B cell (primary cell): ENCODE measurements at regions not wholly inside any gene's neighbourhood (a gene's known extent, or its start where the extent isn't known, plus 50 kb on each side); places are given as distances from the start of the nearest gene placed in this dataset.

ENCODE experiments used
- ATAC-seq: fragments of 200-7000 bp; cut with Tn5 transposase; one replicate; pipeline ENCODE4 v1.10.0; 2021; ENCODE audit warnings: low read depth, mild to moderate bottlenecking, moderate number of reproducible peaks, moderate library complexity
- CTCF ChIA-PET: fragments of 350-600 bp; sonication (Branson Sonifier 250); formaldehyde crosslinking; loops from one replicate; lab custom pipeline; 2021; ENCODE audit warnings: antibody characterized with exemption, inconsistent platforms; lab: Charles Lee
- POLR2A ChIA-PET: fragments of 350-600 bp; sonication (Branson Sonifier 250); formaldehyde crosslinking; loops from one replicate; lab custom pipeline; 2021; ENCODE audit warnings: antibody characterized with exemption; lab: Charles Lee
- DNase-seq: peaks from one replicate; pipeline ENCODE4 v3.0.0; 2013
- H2AFZ ChIP-seq: 2 replicates; pipeline ENCODE4 v1.6.1; 2012; ENCODE audit warnings: mild to moderate bottlenecking, low read depth, low read length; ENCODE audit not compliant: insufficient read depth, poor library complexity, severe bottlenecking
- H3K27ac ChIP-seq, 2 donors: 1 replicate in 1 of 2; 2 replicates in 1 of 2; pipeline ENCODE4 v1.5.1; 2012 to 2013; ENCODE audit warnings: low read length in 2 of 2, mild to moderate bottlenecking in 2 of 2, moderate library complexity in 1 of 2
- H3K27me3 ChIP-seq, 4 experiments: fragments of 200-600 bp in 1 of 4; sonication (generic) in 1 of 4; replicated peaks in 1 of 4; 1 replicate in 2 of 4; 2 replicates in 2 of 4; pipeline versions ENCODE4 v1.6.1 to v1.7.0; 2013 to 2016; ENCODE audit warnings: low read length in 3 of 4, mild to moderate bottlenecking in 2 of 4, mixed read lengths in 1 of 4, moderate library complexity in 1 of 4; ENCODE audit not compliant: insufficient read depth in 4 of 4, control insufficient read depth in 3 of 4; ENCODE audit errors: control extremely low read depth in 1 of 4
- H3K36me3 ChIP-seq, 2 experiments: replicated peaks in 1 of 2; 1 replicate in 1 of 2; 2 replicates in 1 of 2; pipeline versions ENCODE4 v1.6.1 to v1.7.1; 2013; ENCODE audit warnings: low read length in 1 of 2; ENCODE audit not compliant: insufficient read depth in 2 of 2, control insufficient read depth in 1 of 2; ENCODE audit errors: control extremely low read depth in 1 of 2, extremely low read depth in 1 of 2
- H3K4me1 ChIP-seq, 2 donors: fragments of 200-600 bp in 1 of 2; sonication (generic) in 1 of 2; 1 replicate in 1 of 2; 2 replicates in 1 of 2; pipeline versions ENCODE4 v1.5.1 to v1.6.1; 2013 to 2017; ENCODE audit warnings: low read length in 2 of 2; ENCODE audit not compliant: control insufficient read depth in 2 of 2, insufficient read depth in 2 of 2
- H3K4me2 ChIP-seq: replicated peaks from 2 replicates; pipeline ENCODE3; 2012; ENCODE audit warnings: mild to moderate bottlenecking, low read depth, low read length; ENCODE audit not compliant: poor library complexity, severe bottlenecking
- H3K4me3 ChIP-seq, 5 experiments: fragments of 200-600 bp in 1 of 5; sonication (generic) in 1 of 5; 1 replicate in 3 of 5; 2 replicates in 2 of 5; pipeline versions ENCODE4 v1.5.1 to v1.7.0; 2011 to 2016; ENCODE audit warnings: low read length in 4 of 5, mild to moderate bottlenecking in 4 of 5, low read depth in 2 of 5, control low read depth in 1 of 5, moderate library complexity in 1 of 5; ENCODE audit not compliant: insufficient read depth in 1 of 5; ENCODE audit errors: control extremely low read depth in 1 of 5, extremely low read depth in 1 of 5
- H3K79me2 ChIP-seq: fragments of 200-600 bp; sonication (generic); one replicate; pipeline ENCODE4 v1.6.0; 2016; ENCODE audit warnings: low read length; ENCODE audit not compliant: control insufficient read depth, insufficient read depth
- H3K9ac ChIP-seq: fragments of 200-600 bp; sonication (generic); 2 replicates; pipeline ENCODE4 v1.6.1; 2017; ENCODE audit warnings: mild to moderate bottlenecking, low read length, moderate library complexity
- H3K9me3 ChIP-seq, 3 donors: one replicate each; pipeline versions ENCODE4 v1.6.1 to v1.7.1; 2013; ENCODE audit warnings: low read length in 2 of 3; ENCODE audit not compliant: control insufficient read depth in 2 of 3, insufficient read depth in 1 of 3; ENCODE audit errors: control extremely low read depth in 1 of 3
- H4K20me1 ChIP-seq: 2 replicates; pipeline ENCODE4 v1.6.0; 2012; ENCODE audit warnings: mild to moderate bottlenecking, low read length; ENCODE audit not compliant: insufficient read depth, control insufficient read depth, poor library complexity, severe bottlenecking
- H3K27ac Mint-ChIP-seq: one replicate; pipeline ENCODE4 v1.8.0; 2021; ENCODE audit warnings: mixed read lengths
- H3K27me3 Mint-ChIP-seq: one replicate; pipeline ENCODE4 v1.8.0; 2021; ENCODE audit warnings: mixed read lengths
- H3K4me1 Mint-ChIP-seq: one replicate; pipeline ENCODE4 v1.8.0; 2021; ENCODE audit warnings: mixed read lengths
- H3K4me3 Mint-ChIP-seq: one replicate; pipeline ENCODE4 v1.8.0; 2021; ENCODE audit warnings: mixed read lengths
- H3K9me3 Mint-ChIP-seq: one replicate; pipeline ENCODE4 v1.8.0; 2022; ENCODE audit warnings: mixed read lengths; ENCODE audit not compliant: insufficient read depth
- CTCF ChIP-seq: fragments of 200-600 bp; IDR thresholded peaks from one replicate; pipeline ENCODE4 v1.8.0; 2022; ENCODE audit warnings: antibody characterized with exemption, mild to moderate bottlenecking
- EZH2 ChIP-seq: IDR thresholded peaks from 2 replicates; pipeline ENCODE4 v1.6.1; 2012; ENCODE audit warnings: borderline replicate concordance, low read depth, mild to moderate bottlenecking, moderate library complexity, low read length; ENCODE audit not compliant: insufficient read depth, poor library complexity, severe bottlenecking
- WGBS: methylation state at CpG from one replicate; pipeline ENCODE4 v1.1.5; 2013; ENCODE audit warnings: missing lambda C conversion rate; ENCODE audit not compliant: insufficient coverage; 5-methylcytosine and 5-hydroxymethylcytosine counted together
- intact Hi-C: fragments of 100-400 bp; cut with micrococcal nuclease; formaldehyde crosslinking; loops from one replicate; pipeline ENCODE4 v1.10.0; 2022

GRCh38 chr13:76455960-76456359 lies 430.2 kb downstream of the KCTD12 start:
- Histone ChIP-seq H3K4me3 (no peak overlapping the region), H3K36me3 (no peaks in the 10 kb centered on the region), H3K27ac (no peak overlapping the region), H4K20me1 (no peaks in the 10 kb centered on the region), H3K9me3 (peaks cover 0 to 7% (median 2%) of the 10 kb centered on the region in 3 donors), H3K9ac (no peak overlapping the region), H2AFZ (no peak overlapping the region), H3K4me2 (no peak overlapping the region), H3K4me1 (no peaks in the 10 kb centered on the region), H3K27me3 (no peaks in the 10 kb centered on the region), H3K79me2 (no peaks in the 10 kb centered on the region)
- CTCF ChIA-PET = no interaction called here
- no peak overlapping the region for H3K4me3 Mint-ChIP-seq
- WGBS = no CpG with 5 or more reads among the region's 1 CpG
- H3K9me3 Mint-ChIP-seq = peaks cover 3% of the 10 kb centered on the region
- DNase-seq (no peak), ATAC-seq (no peak)
- no peak for TF ChIP-seq EZH2
- no peak for TF ChIP-seq CTCF
- no peaks in the 10 kb centered on the region for H3K4me1 Mint-ChIP-seq
- intact Hi-C loops = no loop called here
- peaks cover under 1% of the 10 kb centered on the region for H3K27me3 Mint-ChIP-seq
- POLR2A ChIA-PET = no interaction called here
- no peak overlapping the region for H3K27ac Mint-ChIP-seq

GRCh38 chr13:76454991-76455390 lies 431.2 kb downstream of the KCTD12 start:
- no peak overlapping the region for H3K4me3 Mint-ChIP-seq
- no peaks in the 10 kb centered on the region for H3K27me3 ChIP-seq
- peaks cover 3% of the 10 kb centered on the region for H3K9me3 Mint-ChIP-seq
- ChIA-PET POLR2A (no interaction called here), CTCF (no interaction called here)
- H3K4me1 ChIP-seq = no peaks in the 10 kb centered on the region
- no peaks in the 10 kb centered on the region for H3K79me2 ChIP-seq
- H3K27ac ChIP-seq = no peak overlapping the region
- no peaks in the 10 kb centered on the region for H3K27me3 Mint-ChIP-seq
- H3K27ac Mint-ChIP-seq = no peak overlapping the region
- no peaks in the 10 kb centered on the region for H3K4me1 Mint-ChIP-seq
- intact Hi-C loops = no loop called here
- TF ChIP-seq EZH2 = no peak
- no peaks in the 10 kb centered on the region for H3K36me3 ChIP-seq
- ATAC-seq (no peak), DNase-seq (no peak)
- H2AFZ ChIP-seq = no peak overlapping the region
- H3K9me3 ChIP-seq = peaks cover 0 to 7% (median 2%) of the 10 kb centered on the region in 3 donors
- no peak overlapping the region for H3K4me2 ChIP-seq
- H3K4me3 ChIP-seq = no peak overlapping the region
- no peaks in the 10 kb centered on the region for H4K20me1 ChIP-seq
- H3K9ac ChIP-seq = no peak overlapping the region
